ENCODE measurements at regions not wholly inside any gene's neighbourhood (a gene's known extent, or its start where the extent isn't known, plus 50 kb on each side); places are given as distances from the start of the nearest gene placed in this dataset.

GRCh38 chr11:34830648-34831047, 85.5 kb downstream of the APIP start:
- DNase-seq (ENCODE audit: low read depth) = peak; percentile 12
- TF ChIP-seq CTCF (IDR thresholded peaks at IDR 0.05; ENCODE audit: insufficient read depth, low read length) = no peak
- H3K4me3 ChIP-seq (ENCODE audit: low read depth, low read length) = no peak overlapping the region

- H3K4me3 ChIP-seq (ENCODE audit: low read depth, low read length) = no peak overlapping the region
- no peak for DNase-seq (ENCODE audit: low read depth)
- TF ChIP-seq CTCF (IDR thresholded peaks at IDR 0.05; ENCODE audit: insufficient read depth, low read length) = no peak
Measured at GRCh38 chr11:34830035-34830434, 86.1 kb downstream of the APIP start.

- no peak overlapping the region for H3K4me3 ChIP-seq (ENCODE audit: low read depth, low read length)
- TF ChIP-seq CTCF (IDR thresholded peaks at IDR 0.05; ENCODE audit: insufficient read depth, low read length) = no peak
- DNase-seq (ENCODE audit: low read depth) = no peak
Measured at GRCh38 chr11:34827228-34827627, 89.0 kb downstream of the APIP start.

GRCh38 chr11:34826384-34826726, 89.8 kb downstream of the APIP start:
- no peak for TF ChIP-seq CTCF (IDR thresholded peaks at IDR 0.05; ENCODE audit: insufficient read depth, low read length)
- H3K4me3 ChIP-seq (ENCODE audit: low read depth, low read length) = no peak overlapping the region
- DNase-seq (ENCODE audit: low read depth) = no peak

GRCh38 chr11:34825670-34826383, 90.4 kb downstream of the APIP start:
- DNase-seq (ENCODE audit: low read depth) = no peak
- TF ChIP-seq CTCF (IDR thresholded peaks at IDR 0.05; ENCODE audit: insufficient read depth, low read length) = no peak
- no peak overlapping the region for H3K4me3 ChIP-seq (ENCODE audit: low read depth, low read length)

- no peak overlapping the region for H3K4me3 ChIP-seq (ENCODE audit: low read depth, low read length)
- DNase-seq (ENCODE audit: low read depth) = no peak
- TF ChIP-seq CTCF (IDR thresholded peaks at IDR 0.05; ENCODE audit: insufficient read depth, low read length) = no peak
Measured at GRCh38 chr11:34825315-34825669, 90.9 kb downstream of the APIP start.

GRCh38 chr11:34824425-34824824, 91.8 kb downstream of the APIP start:
- no peak for TF ChIP-seq CTCF (IDR thresholded peaks at IDR 0.05; ENCODE audit: insufficient read depth, low read length)
- no peak for DNase-seq (ENCODE audit: low read depth)
- H3K4me3 ChIP-seq (ENCODE audit: low read depth, low read length) = no peak overlapping the region

Data from fibroblast of the aortic adventitia (primary cell).